ENCODE measurements at regions not wholly inside any gene's neighbourhood (a gene's known extent, or its start where the extent isn't known, plus 50 kb on each side); places are given as distances from the start of the nearest gene placed in this dataset.
"Not testable (repeated sequence)": the region's sequence is repeated elsewhere in the genome, so short reads cannot be mapped to it uniquely, and the experiment has no call there.

DNA sequence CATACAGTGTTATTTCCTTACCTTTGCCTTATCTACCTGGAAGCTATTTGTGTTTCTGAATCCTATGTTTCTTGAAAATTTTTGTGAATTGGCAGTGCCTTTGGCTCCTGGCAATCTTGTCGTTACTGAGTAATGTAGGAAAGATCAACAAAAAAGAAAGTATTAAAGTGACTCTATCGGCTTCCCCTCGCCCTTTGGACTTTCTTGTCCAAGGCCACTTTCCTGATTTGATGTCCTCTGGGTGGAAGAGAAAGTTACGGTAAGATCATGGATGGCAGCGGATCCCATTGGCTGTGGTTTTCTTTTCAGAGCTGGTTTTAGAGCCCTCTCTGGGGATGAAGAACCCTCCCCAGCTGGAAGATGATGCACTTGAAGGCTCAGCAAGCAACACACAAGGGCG is 324.9 kb upstream of the COX7C start:
- not testable (repeated sequence) for DNase-seq

DNA sequence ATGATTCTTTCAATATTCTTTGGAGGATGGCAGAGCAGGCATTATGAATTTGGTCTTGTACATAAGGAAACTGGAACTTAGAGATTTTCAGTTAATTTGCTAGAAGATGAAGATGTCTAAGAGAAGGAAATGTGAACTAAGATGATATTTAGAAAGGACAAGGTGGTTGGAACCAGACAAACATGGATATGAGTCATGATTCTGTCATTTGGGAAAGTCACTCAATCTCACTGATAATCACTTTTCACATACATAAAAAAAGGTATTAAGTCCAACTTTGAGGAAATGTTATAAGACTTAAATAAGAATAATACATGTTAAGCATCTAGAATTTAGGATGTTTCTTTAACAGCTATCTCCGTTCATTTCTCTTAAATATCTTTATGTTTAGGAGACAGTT is 315.1 kb upstream of the COX7C start:
- DNase-seq = not testable (repeated sequence)

DNA sequence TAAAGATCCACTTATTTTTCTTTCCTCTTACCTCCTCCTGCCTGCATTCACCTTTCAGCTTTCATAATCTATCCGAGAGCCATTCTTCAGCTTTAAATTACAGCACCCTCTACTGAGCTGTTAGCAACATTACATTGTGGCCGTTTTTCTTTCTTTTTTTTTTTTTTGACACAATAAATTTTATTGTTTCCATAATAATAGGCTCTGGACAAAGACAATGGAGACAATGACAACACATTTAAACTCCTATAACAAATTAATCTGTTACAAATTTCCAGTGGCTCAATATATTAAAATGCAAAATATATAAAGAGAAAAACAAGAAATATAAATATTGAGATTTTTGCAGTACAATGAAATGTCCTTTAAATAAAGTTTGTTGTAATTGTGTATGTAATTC is 312.7 kb upstream of the COX7C start:
- DNase-seq = not testable (repeated sequence)

DNA sequence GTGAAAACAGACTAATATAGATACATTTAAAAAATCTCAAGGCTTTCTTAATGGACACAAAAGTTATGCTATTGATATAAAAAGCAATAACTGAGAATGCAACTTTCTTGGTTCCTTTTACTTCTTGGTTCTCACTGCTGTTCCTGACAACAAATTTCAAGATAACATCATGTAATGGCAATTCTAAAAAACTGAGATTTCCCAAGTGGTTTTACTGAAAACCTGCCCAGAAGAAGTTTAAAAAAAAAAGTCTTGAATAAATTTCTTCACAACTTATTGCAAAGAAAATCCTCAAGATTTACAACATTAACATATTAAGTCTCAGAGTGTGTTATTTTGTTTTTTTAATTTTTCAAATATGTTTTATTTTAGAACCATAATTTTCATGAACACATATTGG is 302.8 kb upstream of the COX7C start:
- DNase-seq = no peak

DNA sequence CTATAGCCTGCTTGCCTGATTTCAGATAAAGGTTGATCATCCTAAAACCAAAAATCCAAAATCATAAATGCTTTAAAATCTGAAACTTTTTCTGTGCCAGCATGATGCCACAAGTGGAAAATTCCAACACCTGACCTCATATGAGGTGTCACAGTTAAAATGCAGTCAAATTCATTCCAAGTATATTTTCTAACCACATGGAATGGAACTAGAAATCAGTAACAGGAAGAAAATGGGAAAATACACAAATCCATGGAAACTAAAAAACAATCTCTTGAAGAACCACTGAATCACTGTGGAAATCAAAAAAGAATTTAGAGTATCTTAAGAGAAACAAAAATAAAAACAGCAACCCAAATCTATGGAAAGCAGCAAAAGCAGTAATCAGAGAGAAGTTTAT is 297.5 kb upstream of the COX7C start:
- DNase-seq = no peak

- DNase-seq = no peak
Observed at GRCh38 chr5:86329318-86329717, 288.4 kb upstream of the COX7C start.

- no peak for DNase-seq
Observed at GRCh38 chr5:86330736-86331135, 287.0 kb upstream of the COX7C start.

- DNase-seq = no peak
Observed at GRCh38 chr5:86332851-86333250, 284.9 kb upstream of the COX7C start.

DNA sequence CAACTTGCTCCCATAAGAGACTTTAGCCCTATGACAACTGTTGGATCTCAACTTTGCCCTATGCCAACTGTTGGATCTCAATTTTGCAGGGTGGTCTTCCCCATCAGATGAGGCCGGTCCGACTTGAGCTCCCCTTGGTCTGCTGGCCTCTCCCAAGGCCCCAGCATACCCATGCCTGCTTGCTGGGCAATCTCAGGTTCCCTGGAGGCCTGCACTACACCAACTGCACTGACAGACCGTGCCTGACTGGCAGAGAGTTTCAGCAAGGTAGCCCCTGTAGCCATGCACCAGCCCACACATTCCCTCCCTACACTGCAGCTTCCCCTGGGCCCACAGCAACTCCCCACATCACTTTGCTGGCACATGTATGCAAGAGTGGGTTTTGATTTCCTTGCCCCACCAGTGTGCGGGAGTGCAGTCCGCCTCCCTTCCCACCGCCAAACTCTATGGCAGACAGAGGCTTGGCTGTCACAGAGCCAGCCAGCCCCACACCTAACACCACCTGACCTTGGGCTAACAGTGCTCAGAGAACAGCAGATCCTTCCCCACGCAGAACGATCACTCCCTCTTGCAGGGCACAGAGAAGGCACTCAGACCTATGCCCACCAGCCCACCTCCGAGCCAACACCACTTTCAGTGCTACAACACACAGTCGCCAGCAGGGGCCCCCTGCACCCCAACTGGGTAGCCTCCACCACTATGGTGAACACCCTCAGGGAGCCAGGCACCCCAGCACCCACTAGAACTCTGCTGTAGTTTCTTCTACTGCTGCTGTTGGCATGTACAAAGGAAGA is 279.9 kb upstream of the COX7C start:
- DNase-seq = no peak

GRCh38 chr5:86354664-86355063 is 263.1 kb upstream of the COX7C start:
- DNase-seq = no peak

DNA sequence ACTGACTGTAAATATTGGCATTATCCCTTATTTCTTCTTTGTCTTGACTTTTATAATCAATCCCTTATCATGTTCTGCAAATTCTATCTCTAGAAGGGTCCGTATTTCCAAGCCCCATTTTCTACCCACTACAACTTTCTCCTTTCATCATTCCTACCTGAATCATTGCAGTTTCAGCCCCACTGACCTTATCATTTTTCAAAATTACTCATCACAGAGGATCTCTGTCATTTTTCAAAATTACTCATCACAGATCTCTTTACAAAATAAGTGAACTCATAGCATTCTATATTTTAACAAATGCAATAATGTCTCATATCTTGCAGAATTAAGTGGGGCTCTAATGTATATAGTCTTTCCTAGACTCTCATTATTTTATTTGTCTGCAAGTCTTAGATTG is 256.9 kb upstream of the COX7C start:
- DNase-seq = no peak

DNA sequence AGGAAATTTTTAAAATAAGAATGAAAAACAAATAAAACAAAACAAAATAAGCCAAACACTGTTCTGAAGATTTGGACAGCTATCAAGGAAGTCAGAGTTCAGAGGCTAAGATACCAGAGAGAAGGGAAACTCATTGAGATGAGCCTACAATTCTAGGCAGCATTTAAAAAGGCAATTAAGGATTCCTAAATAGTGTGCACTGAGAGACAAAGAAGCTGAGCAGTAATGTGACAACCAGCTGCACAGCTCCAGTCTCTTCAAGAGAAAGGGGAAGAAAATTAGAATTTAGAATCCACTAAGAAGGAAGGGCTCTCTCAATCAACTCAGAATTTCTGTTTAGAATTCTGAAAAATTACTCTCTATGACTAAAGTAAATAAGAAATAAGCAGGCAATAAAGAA is 246.7 kb upstream of the COX7C start:
- no peak for DNase-seq

- no peak for DNase-seq
Observed at GRCh38 chr5:86374611-86375010, 243.1 kb upstream of the COX7C start.

- DNase-seq = no peak
Observed at GRCh38 chr5:86376214-86376613, 241.5 kb upstream of the COX7C start.

DNA sequence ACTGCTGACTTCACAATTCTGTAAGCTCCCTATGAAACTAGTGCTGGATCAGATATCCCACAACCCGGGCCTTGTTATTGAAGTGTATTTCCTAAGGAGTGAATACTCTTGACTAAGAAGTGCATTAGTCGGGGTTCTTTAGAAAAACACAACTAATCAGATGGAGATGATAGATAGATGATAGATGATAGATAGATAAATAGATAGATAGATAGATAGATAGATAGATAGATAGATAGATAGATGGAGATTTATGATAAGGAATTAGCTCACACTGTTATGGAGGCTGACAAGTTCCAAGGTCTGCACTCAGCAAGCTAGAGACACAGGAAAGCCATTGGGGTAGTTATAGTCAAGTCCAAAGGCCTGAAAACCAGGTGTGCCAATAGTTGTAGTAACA is 214.6 kb upstream of the COX7C start:
- DNase-seq = no peak

DNA sequence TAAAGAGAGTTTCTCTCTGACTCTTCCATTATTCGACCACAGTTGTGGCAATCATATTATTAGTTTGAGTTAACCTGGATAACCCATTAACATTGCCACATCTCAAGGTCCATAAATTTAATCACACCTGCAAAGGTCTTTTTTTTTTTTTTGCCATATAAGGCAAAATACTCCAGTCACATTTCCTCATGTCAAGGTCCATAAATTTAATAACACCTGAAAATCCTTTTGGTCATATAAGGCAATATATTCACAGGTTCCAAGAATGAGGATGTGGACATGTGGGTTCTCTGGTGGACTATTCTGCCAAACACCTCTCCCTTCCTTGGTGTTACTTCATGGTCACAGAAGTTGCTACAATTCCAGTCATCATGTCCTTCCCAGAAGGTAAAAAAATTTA is 213.5 kb upstream of the COX7C start:
- no peak for DNase-seq

- no peak for DNase-seq
Observed at GRCh38 chr5:86407711-86408110, 210.0 kb upstream of the COX7C start.

- DNase-seq = no peak
Observed at GRCh38 chr5:86411596-86411995, 206.1 kb upstream of the COX7C start.

GRCh38 chr5:86427158-86427557 is 190.6 kb upstream of the COX7C start:
- DNase-seq = no peak

DNA sequence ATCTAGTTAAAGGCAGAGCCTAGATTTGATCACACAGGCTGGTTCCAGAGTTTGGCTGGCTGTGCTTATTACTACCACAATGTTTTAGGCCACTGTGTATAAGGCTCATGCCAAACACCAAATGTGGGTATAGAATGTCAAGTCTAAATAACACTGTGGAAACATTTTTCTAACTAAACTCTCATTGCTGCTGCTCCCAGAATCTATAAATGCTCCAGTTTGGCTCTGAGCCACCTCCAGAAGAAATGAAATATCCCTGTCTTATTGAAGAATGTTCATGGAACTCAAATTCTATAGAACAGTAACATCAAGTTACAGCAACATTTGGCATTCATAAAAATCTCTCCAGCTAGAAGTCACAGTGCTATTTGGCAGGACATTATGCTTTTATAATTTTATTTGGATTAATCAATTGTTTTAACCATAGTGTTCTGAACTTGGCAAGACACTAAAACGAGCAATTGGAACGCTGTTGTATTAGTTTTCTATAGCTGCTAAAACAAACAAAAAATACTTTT is 178.1 kb upstream of the COX7C start:
- DNase-seq = no peak

GRCh38 chr5:86442036-86442745 is 175.6 kb upstream of the COX7C start:
- no peak for DNase-seq

- DNase-seq = no peak
Observed at GRCh38 chr5:86447362-86447761, 170.4 kb upstream of the COX7C start.

GRCh38 chr5:86452251-86452650 is 165.5 kb upstream of the COX7C start:
- no peak for DNase-seq

DNA sequence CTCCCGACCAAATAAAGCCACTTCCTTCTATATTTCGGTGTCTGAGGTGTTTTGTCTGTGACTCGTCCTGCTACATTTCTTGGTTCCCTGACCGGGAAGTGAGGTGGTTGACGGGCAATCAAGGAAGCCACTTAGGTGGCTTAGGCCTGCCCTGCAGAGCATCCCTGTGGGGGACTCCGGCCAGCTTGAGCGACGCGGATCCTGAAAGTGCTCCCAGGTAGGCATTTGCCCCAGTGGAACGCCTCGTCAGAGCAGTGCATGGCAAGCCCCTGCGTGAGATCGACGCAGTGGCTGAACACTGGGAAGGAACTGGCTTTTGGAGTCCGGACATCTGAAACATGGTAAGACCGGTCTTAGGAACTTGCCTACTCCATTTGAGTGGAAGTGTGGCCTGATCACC is 157.2 kb upstream of the COX7C start:
- DNase-seq = no peak

Data from CD4-positive, alpha-beta T cell treated with Interferon alpha-2 for 1 hour (primary cell).